Stimulated activated CD8-positive, alpha-beta memory T cell treated with anti-CD3 and anti-CD28 coated beads, Interleukin-12 subunit alpha, Interleukin-12 subunit beta, amount 100 ng/mL, for 24 hours (primary cell): ENCODE measurements at regions not wholly inside any gene's neighbourhood (a gene's known extent, or its start where the extent isn't known, plus 50 kb on each side); places are given as distances from the start of the nearest gene placed in this dataset.

ENCODE experiments used
- DNase-seq: peaks from one replicate; pipeline ENCODE4 v3.0.0-alpha.2; 2020; ENCODE audit errors: extremely low read depth

- no peak for DNase-seq
Measured at GRCh38 chr5:174159327-174160114, 114.0 kb downstream of the NSG2 start.

GRCh38 chr5:174165406-174165805 is 119.9 kb downstream of the NSG2 start:
- no peak for DNase-seq

- DNase-seq, result no peak
Measured at GRCh38 chr5:174166231-174167079, 120.9 kb downstream of the NSG2 start.

- no peak for DNase-seq
Measured at GRCh38 chr5:174167080-174167910, 121.8 kb downstream of the NSG2 start.

GRCh38 chr5:174172152-174172551 is 126.6 kb downstream of the NSG2 start:
- no peak for DNase-seq

- DNase-seq, result no peak
Measured at GRCh38 chr5:174172566-174172965, 127.1 kb downstream of the NSG2 start.

- no peak for DNase-seq
Measured at GRCh38 chr5:174173766-174174165, 128.3 kb downstream of the NSG2 start.

- DNase-seq, result no peak
Measured at GRCh38 chr5:174175716-174176268, 130.3 kb downstream of the NSG2 start.

- no peak for DNase-seq
Measured at GRCh38 chr5:174176511-174176910, 131.0 kb downstream of the NSG2 start.

- DNase-seq, result no peak
Measured at GRCh38 chr5:174177531-174177930, 132.0 kb downstream of the NSG2 start.

- DNase-seq, result no peak
Measured at GRCh38 chr5:174177976-174178605, 132.6 kb downstream of the NSG2 start.

- DNase-seq, result no peak
Measured at GRCh38 chr5:174180639-174181038, 135.1 kb downstream of the NSG2 start.

- DNase-seq, result no peak
Measured at GRCh38 chr5:174182111-174182510, 136.6 kb downstream of the NSG2 start.

GRCh38 chr5:174183701-174184100 is 138.2 kb downstream of the NSG2 start:
- no peak for DNase-seq

- no peak for DNase-seq
Measured at GRCh38 chr5:174185506-174185905, 140.0 kb downstream of the NSG2 start.

GRCh38 chr5:174186096-174186695 is 140.7 kb downstream of the NSG2 start:
- DNase-seq, result no peak

GRCh38 chr5:174187001-174187400 is 141.5 kb downstream of the NSG2 start:
- no peak for DNase-seq

GRCh38 chr5:174187481-174187880 is 142.0 kb downstream of the NSG2 start:
- no peak for DNase-seq

- DNase-seq, result no peak
Measured at GRCh38 chr5:174188295-174188694, 142.8 kb downstream of the NSG2 start.

GRCh38 chr5:174189654-174190541 is 144.4 kb downstream of the NSG2 start:
- no peak for DNase-seq
